GM12873 (cell line): ENCODE measurements at regions not wholly inside any gene's neighbourhood (a gene's known extent, or its start where the extent isn't known, plus 50 kb on each side); places are given as distances from the start of the nearest gene placed in this dataset.

Experiments used
- TF ChIP-seq, protein P1 (sequence below): IDR thresholded peaks from 2 replicates; pipeline ENCODE4 v1.5.1; 2012; ENCODE audit warnings: low read depth, mild to moderate bottlenecking, moderate library complexity, low read length, control low read depth; ENCODE audit not compliant: insufficient read depth; ENCODE audit errors: missing control alignments

DNA sequence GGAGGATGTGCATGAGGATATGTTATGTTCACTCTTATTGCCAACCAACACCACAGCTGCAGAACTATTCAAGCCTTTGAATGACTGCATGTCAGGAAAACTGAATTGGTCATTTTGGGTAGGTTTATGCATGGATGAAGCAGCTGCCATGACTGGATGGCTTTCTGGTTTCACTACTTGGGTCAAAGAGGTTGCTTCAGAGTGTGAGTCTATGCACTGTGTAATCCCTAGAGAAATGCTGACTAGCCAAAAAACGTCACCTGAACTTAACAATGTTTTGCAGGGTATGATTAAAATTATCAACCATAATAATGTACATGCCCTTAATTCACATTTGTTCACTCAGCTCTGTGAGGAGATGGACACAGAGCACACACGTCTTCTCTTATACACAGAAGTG, 206.7 kb upstream of the RBBP8 start:
- TF ChIP-seq, protein P1, sequence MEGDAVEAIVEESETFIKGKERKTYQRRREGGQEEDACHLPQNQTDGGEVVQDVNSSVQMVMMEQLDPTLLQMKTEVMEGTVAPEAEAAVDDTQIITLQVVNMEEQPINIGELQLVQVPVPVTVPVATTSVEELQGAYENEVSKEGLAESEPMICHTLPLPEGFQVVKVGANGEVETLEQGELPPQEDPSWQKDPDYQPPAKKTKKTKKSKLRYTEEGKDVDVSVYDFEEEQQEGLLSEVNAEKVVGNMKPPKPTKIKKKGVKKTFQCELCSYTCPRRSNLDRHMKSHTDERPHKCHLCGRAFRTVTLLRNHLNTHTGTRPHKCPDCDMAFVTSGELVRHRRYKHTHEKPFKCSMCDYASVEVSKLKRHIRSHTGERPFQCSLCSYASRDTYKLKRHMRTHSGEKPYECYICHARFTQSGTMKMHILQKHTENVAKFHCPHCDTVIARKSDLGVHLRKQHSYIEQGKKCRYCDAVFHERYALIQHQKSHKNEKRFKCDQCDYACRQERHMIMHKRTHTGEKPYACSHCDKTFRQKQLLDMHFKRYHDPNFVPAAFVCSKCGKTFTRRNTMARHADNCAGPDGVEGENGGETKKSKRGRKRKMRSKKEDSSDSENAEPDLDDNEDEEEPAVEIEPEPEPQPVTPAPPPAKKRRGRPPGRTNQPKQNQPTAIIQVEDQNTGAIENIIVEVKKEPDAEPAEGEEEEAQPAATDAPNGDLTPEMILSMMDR: no peak

DNA sequence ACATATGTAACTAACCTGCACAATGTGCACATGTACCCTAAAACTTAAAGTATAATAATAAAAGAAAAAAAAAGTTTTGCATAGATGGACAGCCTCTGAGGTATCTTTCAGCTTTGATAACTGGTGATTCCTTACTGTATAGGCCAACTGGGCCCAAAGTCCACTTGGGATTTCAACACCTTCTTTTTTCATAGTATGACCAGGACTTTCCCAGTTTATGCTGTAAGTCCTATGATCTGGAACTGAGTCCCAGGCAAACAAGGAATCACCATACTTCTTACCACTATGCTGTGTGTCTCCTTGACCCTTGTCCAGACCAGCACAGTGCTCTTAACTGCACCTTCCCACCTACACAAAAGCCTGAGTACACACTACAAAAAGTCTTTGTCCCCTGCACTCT, 205.1 kb upstream of the RBBP8 start:
- TF ChIP-seq, protein P1: no peak

DNA sequence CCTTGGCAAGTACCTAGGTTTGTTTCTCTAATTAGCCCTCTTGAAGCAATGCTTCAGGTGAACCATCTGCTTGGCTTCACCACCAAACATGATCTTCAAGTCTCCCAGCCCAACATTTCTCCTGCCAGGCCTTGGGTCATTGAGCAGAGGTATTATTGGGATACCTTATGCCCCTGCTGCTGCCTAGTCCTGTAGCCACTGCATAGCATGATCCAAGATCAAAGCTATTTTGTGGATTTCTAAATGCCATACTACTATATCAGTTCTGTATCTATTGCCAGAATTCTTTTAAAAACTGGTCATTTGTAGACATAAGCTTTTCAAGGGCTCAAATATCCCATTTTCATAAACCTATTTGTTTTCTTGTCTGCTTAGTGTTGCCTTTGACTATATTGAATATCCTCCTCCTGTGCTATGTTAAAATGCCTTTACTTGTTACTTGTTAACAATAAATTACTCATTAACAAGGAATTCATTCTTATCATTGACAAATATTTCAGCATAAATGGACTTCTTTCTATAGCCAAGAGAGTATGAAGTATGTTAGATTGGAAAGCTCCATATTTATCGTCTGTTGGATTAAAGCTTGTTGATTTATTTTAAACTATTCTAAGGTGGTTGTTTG, 204.5 kb upstream of the RBBP8 start:
- TF ChIP-seq, protein P1: no peak

DNA sequence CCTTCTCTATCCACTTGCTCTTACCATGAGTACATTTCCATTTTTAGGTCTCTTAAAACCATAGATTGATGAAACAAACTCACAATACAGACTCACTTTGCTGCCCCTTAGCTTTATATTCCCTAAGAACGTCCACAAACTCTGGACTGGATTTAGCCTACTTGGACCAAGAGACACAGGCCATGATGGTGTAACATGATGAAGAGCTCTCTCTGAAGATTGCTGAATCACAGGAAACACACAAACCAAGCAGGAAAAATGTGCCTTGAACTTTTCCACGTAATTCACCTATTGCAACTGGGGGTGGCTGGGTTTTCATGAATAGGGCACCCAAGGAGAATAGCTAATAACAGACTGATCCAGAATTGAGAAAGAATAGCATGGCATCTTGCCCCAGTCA, 201.7 kb upstream of the RBBP8 start:
- TF ChIP-seq, protein P1: no peak

DNA sequence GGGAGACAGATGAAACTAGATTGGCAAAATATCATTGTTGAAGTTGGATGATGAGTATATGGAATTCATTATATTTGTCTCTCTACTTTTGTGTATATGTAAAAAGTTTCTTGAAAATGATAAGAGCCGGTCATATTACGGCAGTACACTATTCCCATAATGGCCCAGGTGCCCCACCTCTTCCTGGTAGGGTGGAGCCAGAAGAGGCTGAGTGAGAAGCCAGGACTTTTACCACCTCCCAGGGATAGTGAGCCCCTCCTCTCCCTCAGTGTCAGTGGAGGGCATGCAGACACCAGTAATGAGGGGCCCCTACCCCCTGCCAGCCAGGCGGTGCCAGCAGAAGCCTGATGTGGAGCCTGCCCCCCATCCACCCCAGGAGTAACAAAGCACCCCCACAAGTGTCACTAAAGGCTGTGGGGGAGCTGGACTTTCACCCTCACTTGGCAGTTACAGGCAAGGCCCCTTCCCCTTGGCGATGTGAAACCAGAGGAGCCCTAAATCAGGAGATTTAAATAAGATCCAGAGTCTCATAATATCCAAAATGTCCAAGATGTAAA, 198.9 kb upstream of the RBBP8 start:
- TF ChIP-seq, protein P1: no peak

DNA sequence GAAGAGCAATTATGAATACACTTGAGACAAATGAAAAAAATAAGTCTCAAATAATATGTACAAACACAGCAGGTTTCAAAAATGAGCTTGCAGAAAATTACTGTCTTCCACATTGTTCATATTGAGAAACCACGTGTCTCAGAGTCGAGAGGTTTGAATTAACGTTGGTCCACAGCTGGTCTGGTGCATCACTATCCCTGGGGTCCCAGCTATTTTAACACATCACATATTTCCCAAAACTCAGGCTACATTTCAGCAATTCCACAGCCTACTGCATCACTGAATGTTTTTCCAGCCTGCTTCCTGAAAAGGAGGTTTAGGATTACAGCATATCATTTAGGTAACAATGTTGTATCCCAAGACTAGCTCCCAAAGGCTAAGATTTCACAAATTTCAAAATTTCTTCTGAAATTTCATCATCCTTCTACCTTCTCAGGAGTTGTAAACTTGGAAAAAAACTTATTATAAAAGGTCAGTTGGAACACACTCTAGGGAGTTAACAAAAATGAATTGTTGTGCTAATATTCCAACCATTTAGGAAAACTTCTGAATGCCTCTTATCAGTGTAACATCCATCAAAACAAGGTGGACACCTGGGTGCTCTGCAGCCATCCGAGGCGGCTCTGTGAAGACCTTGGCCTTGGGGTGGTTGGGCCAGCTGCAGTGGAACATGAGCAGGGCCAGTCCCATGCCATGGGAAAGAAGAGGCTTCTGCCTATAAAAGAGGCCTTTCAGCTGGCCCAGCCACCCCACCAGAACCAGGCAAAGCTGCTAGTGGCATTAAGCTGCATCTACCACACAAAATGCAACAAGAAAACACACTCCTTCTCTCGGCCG, 198.1 kb upstream of the RBBP8 start:
- TF ChIP-seq, protein P1: no peak

DNA sequence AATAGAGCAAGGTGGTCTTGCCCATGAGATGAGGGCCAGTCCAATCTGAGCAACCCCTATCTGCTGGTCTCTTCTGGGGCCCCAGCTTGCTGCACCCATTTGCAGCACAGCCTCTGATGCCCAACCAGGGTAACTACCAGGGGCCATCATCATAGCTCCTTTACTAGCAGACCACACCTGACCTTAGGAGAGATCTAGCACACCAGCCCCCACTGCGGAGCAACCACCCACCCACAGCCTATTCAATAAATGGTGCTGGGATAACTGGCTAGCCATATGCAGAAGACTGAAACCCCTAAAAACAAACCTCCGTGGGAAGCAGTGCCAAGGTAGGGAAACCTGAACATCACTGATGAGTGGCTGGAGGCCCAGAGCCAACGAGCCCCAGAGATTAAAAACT, 196.1 kb upstream of the RBBP8 start:
- TF ChIP-seq, protein P1: no peak
